ENCODE measurements at regions not wholly inside any gene's neighbourhood (a gene's known extent, or its start where the extent isn't known, plus 50 kb on each side); places are given as distances from the start of the nearest gene placed in this dataset.

- TF ChIP-seq REST (IDR thresholded peaks at IDR 0.05) = no peak
- no peak for TF ChIP-seq KDM5A (IDR thresholded peaks at IDR 0.05)
- TF ChIP-seq POLR2A (IDR thresholded peaks at IDR 0.05; ENCODE audit: low read length) = no peak
- TF ChIP-seq CHD2 (IDR thresholded peaks at IDR 0.05; ENCODE audit: low read length, partially characterized antibody) = no peak
- TF ChIP-seq, protein P1, sequence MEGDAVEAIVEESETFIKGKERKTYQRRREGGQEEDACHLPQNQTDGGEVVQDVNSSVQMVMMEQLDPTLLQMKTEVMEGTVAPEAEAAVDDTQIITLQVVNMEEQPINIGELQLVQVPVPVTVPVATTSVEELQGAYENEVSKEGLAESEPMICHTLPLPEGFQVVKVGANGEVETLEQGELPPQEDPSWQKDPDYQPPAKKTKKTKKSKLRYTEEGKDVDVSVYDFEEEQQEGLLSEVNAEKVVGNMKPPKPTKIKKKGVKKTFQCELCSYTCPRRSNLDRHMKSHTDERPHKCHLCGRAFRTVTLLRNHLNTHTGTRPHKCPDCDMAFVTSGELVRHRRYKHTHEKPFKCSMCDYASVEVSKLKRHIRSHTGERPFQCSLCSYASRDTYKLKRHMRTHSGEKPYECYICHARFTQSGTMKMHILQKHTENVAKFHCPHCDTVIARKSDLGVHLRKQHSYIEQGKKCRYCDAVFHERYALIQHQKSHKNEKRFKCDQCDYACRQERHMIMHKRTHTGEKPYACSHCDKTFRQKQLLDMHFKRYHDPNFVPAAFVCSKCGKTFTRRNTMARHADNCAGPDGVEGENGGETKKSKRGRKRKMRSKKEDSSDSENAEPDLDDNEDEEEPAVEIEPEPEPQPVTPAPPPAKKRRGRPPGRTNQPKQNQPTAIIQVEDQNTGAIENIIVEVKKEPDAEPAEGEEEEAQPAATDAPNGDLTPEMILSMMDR (IDR thresholded peaks at IDR 0.05) = no peak
- no peak for TF ChIP-seq KDM1A (IDR thresholded peaks at IDR 0.05; ENCODE audit: low read depth)
These were observed 143.9 kb upstream of the LIPC start for GRCh38 chr15:58287891-58288290.
